GM12892 (cell line): ENCODE measurements at regions not wholly inside any gene's neighbourhood (a gene's known extent, or its start where the extent isn't known, plus 50 kb on each side); places are given as distances from the start of the nearest gene placed in this dataset.

Experiments
- DNase-seq: peaks from one replicate; pipeline ENCODE4 v3.0.0; 2011; ENCODE audit not compliant: insufficient read length
- FAIRE-seq: peaks from 2 replicates; lab custom pipeline; 2011; peaks lifted over from hg19 to GRCh38; lab: Jason Lieb, UNC
- POLR2A ChIP-seq: IDR thresholded peaks from 2 replicates; pipeline ENCODE4 v1.6.1; 2011; ENCODE audit warnings: low read depth, low read length, control low read depth
- POLR2AphosphoS5 ChIP-seq: IDR thresholded peaks from 2 replicates; pipeline ENCODE4 v1.6.1; 2011; ENCODE audit warnings: low read depth, low read length, control low read depth
- TAF1 ChIP-seq: IDR thresholded peaks from 2 replicates; pipeline ENCODE4 v1.6.1; 2011; ENCODE audit warnings: low read depth, mild to moderate bottlenecking, control low read depth, low read length, borderline replicate concordance

DNA sequence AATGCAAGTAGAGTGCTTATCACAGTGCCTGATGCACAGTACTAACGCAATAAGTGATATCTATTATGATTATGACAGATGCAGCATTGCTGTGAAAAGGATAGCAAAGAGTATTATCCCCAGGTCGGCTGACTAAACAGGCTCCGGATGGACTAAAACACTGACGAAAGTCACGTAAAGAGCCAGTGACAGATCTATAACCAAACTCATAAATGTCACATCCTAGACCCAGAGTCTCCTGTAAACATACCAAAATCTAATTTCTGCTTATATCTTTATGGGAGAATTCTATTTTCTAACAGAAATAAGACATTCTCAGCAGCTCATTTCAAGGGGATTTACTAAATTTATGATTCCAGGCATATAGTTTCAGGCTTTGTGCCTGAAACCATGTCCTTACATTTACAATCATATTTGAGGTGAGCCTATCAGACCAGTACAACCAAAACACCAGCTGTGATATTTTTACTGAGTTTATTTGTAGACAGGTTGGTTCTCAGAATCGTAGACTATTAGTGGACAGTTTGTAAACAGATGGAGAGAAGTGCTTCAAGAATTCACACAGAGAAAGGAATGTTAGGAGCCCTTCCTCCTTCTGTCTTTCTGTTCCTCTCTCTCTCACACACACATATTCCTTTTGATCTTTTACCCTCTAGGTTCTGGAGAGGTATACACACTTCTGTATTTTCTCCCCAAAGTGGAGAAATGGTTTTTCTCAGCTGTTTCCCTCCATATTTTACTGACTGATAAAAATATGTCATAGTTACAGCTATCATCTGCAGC lies 52.4 kb upstream of the WDR26 start:
- FAIRE-seq (no peak), DNase-seq (no peak)
- TF ChIP-seq POLR2A (no peak), TAF1 (no peak), POLR2AphosphoS5 (no peak)

DNA sequence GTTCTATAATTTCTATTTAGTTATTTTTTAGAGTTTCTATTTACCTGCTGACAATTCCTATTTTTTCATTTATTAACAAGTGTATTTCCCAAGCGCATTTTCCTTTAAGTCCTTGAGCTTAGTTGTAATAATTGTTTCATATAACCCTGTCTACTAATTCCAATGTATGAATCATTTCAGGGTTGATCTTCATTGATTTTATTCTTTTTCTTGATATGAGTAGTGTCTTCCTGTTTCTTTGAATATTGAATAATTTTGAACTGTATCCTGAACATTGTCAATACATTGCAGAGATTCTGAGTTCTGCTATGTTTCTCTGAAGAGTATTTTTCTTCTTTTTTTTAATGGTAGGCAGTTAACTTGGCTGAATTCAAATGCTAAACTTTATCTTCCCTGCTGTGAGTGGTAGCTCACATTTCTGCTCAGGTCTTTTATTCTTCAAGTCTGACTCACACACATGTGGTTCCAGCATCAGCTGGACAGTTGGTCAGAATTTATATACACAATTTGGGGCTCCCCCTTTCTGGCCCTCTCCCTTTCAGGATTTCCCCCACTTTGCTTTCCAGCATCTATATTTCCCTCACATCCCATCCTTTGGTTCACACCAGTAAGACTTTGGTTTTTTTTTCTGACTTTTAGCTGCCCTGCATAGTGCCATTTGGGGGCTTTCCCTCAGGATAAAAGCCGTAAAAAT lies 54.4 kb upstream of the WDR26 start:
- TF ChIP-seq POLR2A (no peak), TAF1 (no peak), POLR2AphosphoS5 (no peak)
- FAIRE-seq = no peak
- no peak for DNase-seq

DNA sequence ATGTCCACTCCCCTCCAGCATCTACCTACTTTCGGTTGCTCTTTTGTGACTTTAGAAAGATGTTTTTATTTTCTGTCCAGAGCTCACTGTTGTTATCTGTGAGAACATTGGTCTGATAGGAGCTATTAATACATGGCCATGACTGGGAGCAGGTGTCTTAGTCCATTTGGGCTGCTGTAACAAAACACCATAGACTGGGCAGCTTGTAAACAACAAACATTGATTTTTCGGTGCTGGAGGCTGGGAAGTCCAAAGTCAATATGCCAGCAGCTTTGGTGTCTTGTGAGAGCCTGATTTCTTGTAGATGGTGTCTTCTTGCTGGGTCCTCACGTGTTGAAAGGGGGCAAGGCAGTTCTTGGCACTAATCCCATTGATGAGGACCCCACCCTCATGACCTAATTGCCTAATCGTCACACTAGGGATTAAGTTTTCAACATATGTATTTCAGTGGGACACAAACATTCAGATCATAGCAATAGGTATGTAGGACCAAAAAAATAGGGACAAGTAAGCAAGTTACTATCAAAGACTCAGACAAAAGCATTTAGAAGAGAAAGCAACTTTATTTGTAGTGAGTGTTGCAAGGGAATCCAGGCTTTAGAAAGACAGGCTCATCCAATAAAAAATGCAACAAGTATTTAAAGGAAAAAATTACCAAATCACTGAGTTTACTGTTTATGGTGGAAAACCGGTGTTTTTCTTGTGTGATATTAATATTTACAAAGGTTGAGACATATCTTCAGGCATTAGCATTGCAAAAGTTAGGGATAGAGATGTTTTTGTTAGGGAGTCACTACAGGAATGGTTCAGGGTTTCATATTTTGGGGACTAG lies 55.2 kb upstream of the WDR26 start:
- no peak for TF ChIP-seq TAF1
- no peak for TF ChIP-seq POLR2A
- TF ChIP-seq POLR2AphosphoS5 = no peak
- DNase-seq (no peak), FAIRE-seq (no peak)

DNA sequence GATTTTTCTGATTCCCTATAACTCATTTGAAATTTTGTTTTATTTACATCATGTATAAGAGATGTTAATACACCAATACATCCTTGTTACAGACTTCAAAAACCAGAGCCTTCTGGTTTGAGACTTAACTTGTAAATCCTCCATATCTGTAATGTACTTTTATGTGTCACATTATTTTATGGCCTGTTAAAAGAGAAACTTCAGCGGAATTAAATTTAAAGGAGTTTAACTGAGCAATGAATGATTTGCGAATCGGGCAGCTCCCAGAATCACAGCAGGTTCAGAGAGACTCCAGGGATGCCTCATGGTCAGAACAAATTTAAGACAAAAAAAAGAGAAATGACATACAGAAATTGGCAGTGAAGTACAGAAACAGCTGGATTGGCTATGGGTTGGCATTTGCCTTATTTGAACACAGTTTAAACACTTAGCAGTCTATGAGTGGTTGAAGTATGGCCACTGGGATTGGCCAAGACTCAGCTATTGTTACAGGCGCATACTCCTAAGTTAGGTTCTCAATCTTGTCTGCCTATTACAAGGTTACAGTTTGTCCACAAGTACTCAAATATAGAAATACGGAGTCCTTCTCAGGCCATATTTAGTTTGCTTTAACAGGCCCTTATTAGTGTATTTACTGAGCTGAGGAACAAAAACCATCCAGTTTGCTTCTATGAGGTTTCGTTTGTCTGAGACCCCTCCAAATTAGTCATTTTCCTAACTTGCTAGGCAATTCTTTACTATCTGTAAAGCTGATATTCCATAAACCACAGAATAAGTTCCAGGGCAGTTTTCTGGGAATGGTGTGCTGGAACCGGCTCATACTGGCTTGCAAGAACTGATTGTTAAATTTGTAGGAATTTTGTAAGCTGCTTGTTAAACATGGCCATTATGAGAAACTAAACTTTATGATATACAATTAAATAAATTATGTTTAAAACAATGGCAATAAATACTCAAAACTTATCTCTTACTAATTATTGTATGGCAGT lies 56.2 kb upstream of the WDR26 start:
- TF ChIP-seq TAF1 (no peak), POLR2AphosphoS5 (no peak), POLR2A (no peak)
- DNase-seq (no peak), FAIRE-seq (no peak)

DNA sequence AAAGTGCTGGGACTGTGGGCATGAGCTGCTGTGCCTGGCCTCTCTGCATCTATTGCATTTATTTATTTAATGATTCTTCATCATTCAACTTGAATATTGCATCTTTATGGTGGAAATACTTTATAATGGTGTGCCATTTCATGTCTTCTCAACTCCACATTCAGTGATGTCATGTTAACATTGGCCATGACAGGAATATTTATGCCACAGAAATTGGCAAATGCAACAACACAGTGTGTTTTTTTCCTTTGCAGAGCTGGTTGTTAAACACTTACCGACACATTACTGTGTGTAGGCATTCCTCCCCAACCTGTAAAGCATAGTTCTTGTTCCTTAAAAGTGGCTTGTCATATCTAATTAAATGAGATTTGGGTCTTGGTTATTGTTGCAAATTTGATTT lies 57.4 kb upstream of the WDR26 start:
- TF ChIP-seq POLR2AphosphoS5 = no peak
- TF ChIP-seq TAF1 = no peak
- TF ChIP-seq POLR2A = no peak
- DNase-seq = no peak
- FAIRE-seq = no peak

DNA sequence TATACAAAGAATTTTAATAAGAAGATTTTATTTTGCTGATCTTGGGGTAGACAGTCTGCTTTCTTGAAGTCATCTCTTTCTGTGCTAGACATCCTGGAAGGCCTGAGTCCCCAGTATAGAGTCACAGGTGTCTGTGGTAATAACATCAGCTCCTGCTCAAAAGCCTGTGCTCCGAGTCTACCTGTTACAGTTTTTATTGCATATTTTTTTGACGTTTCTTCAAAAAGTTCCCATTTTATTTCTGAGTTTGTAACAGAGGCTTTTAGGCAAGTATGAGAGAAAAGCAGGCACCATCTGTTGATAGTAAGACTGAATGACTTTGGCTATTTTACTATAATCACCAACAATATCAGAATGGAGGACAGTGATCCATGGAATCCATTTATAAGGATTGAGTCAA lies 58.0 kb upstream of the WDR26 start:
- TF ChIP-seq POLR2A (no peak), POLR2AphosphoS5 (no peak), TAF1 (no peak)
- DNase-seq (no peak), FAIRE-seq (no peak)

DNA sequence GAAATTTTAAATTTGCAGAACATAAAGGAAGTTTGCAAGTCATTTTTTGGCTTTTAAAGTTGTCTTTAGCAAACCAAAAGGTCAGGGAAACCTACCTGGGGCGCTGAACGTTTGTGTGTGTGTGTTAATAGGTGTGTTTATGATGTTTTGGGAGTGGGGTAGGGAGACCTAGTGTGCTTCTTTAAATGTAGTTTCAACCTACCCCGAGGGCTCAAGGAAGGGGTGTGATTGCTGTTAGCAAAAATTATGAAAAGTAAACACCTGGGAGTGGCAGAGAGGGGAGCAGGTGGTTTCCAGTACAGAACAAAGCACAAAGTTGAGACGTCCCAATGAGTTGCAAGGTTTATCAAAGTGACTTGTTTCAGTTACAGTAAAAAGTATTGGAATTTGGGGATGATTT lies 58.7 kb upstream of the WDR26 start:
- no peak for DNase-seq
- FAIRE-seq = no peak
- TF ChIP-seq POLR2A (no peak), POLR2AphosphoS5 (no peak), TAF1 (no peak)

DNA sequence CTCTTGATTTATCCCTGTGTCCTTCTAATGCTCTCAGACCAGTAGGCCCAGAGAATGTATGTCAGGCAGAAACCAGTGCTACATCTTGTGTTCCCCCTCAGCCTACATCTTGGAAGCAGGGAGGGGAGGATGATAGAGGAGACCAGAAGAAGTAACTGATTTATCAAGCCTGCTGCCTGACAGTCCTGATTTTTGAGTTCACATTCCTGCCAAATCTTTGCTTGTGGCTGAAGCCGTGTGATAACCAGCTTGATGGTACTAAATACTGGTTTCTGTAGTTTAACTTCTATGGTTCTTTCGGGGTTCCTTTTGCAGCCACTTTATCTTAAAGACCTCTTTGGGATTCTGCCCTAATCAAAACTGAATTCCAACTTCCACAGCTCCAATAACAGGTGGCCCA lies 59.7 kb upstream of the WDR26 start:
- FAIRE-seq = no peak
- no peak for DNase-seq
- TF ChIP-seq POLR2A (no peak), POLR2AphosphoS5 (no peak), TAF1 (no peak)

DNA sequence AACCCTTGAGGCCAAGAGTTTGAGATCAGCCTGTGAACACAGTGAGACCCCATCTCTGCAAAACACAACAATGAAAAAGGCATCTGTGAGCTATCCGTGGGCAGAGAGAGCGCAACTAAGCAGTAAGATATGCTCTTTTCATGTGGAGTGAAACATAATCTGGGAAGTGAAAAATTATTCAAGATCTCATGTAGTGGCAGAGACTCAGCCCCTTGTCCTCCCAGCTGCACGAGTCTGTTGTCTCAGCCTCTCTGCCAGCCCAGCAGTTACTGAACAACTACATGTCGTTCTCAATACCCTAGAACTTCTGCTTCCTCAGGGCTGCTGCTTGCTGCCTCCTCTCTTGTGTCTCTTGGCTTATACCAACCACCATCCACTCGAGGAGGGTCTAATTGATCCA lies 61.3 kb upstream of the WDR26 start:
- FAIRE-seq = no peak
- TF ChIP-seq POLR2A = no peak
- TF ChIP-seq TAF1 = no peak
- no peak for TF ChIP-seq POLR2AphosphoS5
- no peak for DNase-seq

DNA sequence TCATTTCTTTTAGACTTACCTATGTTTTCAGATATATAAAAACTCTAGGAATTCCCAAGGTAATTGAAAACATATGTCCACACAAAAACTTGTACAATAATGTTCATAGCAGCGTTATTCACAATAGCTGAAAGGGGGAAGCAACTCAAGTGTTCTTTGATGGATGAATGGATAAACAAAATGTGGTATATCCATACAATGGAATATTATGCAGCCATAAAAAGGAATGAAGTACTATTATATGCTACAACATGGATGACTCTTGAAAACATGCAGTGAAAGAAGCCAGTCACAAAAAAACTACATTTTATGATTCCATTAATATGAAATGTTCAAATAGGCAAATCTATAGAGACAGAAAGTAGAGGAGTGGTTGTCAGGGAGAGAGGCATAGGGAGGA lies 62.2 kb upstream of the WDR26 start:
- no peak for DNase-seq
- FAIRE-seq = no peak
- TF ChIP-seq TAF1 = no peak
- TF ChIP-seq POLR2A = no peak
- no peak for TF ChIP-seq POLR2AphosphoS5
